HG02840 (cell line): ENCODE measurements at regions not wholly inside any gene's neighbourhood (a gene's known extent, or its start where the extent isn't known, plus 50 kb on each side); places are given as distances from the start of the nearest gene placed in this dataset.

Source experiments
- ATAC-seq: cut with Tn5 transposase; IDR thresholded peaks from one replicate; pipeline ENCODE4 v1.9.1; 2021; ENCODE audit warnings: mild to moderate bottlenecking, moderate library complexity, moderate number of reproducible peaks; ENCODE audit not compliant: unreplicated experiment, low FRiP score

DNA sequence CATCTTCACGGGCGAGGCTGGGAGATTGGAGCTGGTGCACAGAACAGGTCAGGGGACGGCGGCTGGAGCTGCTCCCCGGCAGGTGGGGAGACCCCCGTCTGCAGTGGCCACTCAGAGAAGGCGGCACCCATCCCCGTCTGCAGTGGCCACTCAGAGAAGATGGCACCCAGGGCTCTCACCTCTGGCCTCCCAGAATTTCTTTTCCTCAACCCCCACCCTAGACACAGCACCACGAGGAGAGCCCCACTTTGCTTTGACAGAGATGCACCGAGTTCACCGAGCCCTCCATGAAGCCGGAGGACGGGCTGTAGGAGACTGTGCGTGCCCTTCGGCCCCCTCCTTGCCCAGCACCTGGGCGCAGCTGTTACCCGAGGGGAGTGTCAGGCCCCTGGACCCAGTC lies 201.6 kb upstream of the SALL3 start:
- ATAC-seq: no peak

DNA sequence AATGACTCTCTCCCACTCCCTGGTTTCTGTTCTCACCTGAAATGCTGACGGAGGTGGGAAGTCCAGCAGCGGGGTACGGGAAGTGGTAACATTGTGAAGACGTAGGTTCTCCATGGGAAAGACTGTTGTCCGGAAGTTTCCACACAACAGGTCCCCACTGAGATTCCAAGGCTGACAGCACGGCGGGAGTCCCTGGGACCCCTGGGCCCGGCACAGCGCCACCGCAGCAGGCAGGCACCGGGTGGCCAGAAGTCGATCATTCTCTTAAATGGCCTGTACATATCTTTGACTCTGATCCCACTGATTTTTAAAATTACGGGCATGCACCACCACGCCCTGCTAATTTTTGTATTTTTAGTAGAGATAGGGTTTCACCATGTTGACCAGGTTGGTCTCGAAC lies 201.0 kb upstream of the SALL3 start:
- no peak for ATAC-seq

DNA sequence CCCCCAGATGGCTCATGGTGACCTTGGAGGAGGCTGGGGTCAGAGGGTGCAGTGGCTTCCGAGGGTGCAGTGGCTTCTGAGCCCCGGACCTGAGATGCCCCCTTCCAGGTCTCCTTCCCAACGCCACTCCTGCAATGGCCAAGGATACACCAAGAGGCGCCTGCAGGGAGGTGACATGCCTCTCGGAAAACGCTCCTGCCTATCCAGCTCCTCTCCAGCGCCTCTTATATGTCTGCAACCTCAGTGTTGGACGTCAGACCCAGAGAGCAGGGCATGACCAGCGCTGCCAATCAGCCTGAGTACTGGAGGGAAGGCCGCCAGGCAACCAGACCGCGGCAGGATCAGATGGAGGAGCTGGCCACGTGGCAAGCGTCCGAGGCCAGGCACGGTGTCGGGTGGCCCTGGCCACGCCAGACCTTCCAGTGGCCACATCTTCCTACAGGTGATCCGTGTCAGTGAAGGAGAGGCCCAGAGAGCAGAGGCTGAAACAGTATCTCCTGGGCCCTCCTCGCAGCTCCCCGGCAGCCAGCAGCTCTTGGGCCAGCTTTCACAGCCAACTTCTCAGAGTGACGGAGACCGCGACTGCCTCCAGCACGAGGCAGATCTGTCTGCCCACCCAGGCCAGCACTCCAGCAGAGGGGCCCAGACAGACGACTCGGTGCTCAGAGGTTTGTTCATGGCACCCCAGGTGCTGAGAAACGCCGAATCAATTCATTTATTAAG lies 199.5 kb upstream of the SALL3 start:
- no peak for ATAC-seq

DNA sequence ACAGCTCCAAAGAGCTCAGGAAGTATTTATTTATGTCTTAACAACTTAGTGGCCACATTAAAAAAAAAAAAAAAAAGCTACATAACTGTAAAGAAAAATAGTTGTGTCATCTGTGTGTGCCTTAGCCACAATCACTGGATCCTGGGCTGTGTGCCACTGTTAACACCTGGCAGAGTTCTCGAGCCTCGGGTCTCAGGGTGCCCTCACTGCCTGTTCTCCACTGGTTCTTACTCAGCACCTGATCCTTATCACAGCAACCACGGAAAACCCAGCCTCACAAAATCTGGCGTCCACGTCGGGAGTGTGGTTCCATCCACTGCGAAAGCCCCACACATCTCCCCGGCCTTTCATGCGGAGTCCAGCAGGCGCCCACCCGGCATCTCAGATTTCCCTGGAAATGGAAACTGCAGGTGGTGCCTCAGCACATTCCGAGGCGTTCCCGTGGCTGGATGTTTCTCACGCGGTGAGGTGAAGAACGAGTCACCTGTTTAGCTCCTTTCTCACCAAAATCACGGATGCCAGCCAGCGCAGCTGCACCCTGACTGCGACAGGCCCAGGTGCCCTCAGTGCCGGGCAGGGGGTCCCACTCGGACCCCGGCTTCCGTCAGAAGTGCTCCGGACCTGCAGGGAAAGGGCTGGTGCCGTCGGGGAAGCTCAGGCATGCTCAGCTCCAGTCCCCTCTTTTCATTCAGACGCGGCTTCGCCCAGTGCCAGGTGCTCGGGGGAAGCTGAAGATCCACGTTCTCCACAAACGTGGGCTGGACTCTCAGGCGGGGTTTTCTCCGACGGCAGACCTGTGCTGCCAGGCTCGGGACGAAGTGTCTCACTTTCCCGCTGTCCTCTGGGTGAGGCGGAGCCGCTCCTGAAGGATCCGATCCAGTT lies 198.7 kb upstream of the SALL3 start:
- ATAC-seq: no peak

DNA sequence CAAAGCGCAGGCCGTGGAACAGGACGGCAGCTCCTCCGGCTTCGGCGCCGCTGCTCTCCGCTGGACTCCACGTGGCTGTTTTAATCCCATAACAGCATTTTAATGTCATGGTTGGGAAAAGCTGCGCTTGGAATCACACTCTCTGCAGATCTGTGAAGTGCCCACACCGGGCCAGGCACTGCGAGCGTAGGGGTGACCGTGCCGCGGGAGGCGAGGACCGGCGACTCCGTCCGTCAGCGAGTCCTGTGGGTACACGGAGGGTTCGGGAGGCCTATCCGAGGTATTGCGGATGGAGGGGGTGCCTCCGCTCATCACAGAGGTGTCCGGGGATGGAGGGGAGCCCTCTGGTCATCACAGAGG lies 198.0 kb upstream of the SALL3 start:
- no peak for ATAC-seq

DNA sequence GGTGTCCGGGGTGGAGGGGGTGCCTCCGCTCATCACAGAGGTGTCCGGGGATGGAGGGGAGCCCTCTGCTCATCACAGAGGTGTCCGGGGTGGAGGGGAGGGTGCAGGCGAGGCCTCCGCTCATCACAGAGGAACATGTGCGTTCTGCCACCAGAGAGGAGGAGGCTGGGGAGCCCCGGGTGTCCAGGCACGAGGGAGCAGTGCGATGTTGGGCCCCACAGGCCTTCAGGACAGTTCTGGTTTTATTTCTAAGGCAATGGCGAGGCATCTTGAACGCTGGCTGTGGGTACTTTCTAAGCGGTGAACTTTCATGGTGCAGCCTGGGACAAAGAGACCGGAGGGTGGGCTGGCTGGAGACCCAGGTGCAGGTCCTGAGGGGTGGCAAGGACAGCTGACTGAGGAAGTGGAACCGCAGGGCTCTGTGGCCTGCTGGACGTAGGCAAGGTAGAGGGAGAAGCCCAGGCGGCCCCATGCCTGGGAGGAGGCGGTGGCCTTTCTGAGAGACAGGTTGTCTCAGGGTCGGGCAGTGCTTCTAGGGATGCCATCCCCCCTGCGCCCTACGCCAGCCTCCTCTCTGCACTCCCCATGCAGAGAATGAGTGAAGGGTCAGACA lies 196.6 kb upstream of the SALL3 start:
- ATAC-seq: no peak

DNA sequence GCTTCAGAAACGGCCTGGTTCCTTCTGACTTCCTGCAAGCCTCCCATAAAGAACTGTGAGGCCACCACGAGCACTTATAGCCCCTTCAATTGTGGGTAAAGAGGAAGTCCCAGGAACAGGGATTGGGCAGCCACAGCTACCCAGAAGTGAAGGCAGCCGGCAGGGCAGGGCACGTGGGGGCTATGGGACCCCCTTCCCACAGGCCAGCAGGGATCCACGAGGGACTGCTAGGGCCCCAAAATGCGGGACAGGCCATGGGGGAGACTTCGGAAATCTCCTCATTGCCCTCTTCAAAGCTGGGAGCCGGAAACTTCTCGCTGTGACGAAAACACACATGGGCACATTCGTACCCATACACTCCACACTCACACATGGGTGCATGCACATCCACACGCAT lies 196.1 kb upstream of the SALL3 start:
- ATAC-seq: no peak

DNA sequence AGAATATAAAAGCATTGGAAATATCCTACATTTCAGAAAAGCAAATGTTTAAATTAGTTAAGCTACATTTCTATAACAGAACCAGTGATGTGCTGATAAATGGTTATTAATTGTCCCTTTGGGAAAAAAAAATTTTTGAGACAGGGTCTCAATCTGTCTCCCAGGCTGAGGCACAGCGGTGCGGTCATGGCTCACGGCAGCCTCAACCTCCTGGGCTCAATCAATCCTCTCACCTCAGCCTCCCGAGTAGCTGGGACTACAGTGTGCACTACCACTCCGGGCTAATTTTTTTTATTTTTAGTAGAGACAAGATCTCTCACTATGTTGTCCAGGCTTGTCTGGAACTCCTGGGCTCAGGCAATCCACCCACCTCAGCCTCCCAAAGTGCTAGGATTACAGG lies 194.8 kb upstream of the SALL3 start:
- ATAC-seq: no peak

DNA sequence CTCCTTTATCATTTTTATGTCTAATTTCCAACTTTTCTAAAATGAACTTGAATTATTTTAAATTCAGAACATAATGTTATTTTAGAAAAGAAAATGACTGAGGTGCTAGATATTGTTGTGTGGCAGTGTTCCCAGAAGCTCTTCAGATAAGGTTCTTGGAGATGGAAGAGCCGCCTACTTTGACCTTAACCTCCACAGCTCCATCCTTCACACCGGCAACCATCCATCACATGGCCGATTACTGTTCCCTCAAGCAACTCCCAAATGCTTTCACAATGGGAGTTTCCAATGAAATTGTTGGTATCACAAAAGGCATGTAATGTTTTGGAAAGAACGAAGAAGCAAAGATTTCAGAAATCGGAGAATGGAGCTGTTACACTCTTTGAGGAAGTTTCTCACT lies 193.9 kb upstream of the SALL3 start:
- ATAC-seq: no peak

DNA sequence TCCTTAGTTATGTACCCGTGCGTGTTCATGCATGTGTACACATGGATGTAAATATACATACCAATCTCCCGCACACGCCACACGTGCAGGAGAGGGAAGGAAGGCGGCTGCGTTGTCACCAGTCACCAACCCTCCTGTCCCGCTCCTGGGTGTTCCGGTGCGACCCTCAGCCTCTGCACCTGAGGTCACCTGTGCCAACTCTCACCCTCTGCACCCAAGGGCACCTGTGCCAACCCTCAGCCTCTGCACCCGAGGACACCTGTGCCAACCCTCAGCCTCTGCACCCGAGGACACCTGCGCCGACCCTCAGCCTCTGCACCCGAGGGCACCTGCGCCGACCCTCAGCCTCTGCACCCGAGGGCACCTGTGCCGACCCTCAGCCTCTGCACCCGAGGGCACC lies 192.8 kb upstream of the SALL3 start:
- no peak for ATAC-seq

DNA sequence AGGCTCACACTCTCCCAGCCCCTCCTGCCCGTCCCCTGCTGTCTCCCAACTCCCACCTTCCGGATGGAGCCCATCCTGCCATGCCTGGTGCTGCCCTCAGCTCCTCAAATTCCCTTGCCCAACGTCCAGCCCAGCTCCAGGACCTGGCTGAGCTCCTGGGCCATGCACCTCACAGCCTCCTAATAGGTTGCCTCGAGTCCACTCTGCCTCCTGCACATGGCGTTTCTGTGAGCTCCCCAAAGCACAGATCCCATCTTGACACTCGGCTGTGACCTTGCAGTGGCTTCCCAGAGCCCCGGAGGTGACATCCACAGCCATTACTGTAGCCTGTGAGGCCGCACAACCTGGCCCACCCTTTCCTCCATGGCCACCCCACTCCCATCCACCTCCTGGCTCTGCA lies 191.9 kb upstream of the SALL3 start:
- no peak for ATAC-seq

DNA sequence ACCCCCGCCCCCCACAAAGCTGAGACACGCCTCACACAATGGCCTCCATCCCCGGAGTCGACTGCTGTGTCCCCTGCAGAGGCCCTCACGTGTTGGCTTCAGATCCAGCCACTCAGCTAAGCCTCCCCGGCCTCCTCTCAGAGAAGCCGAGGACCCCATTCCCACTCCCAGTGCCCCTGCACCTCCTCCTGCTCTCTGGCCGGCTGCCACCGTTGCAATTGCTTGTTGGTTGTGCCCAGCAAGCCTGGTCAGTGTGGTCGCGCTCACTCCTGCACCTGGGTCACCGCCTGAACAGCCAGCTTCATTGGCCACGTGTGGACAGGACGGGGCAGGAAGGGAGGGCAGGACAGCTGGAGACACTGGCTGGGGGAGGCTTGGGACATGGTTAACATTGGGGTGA lies 191.5 kb upstream of the SALL3 start:
- ATAC-seq: no peak

DNA sequence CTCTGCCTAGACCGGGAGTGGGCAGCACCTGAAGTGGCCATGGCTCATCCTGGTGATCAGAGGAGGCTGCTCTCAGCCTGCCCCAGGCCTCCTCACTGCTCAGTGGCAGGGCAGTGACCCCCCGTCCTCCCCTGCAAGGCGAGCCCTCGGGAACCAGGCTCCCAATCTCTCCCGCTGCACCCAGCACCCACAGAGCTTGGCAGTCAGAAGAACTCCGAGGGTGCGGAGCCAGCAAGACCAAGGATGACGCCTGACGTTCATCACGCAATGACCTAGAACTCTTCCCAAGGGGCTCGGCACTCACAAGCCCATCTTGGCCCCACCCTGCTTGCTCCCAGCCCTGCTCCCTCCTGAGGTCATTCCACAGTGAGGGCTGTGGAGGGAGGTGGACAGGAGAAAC lies 189.8 kb upstream of the SALL3 start:
- ATAC-seq: no peak

DNA sequence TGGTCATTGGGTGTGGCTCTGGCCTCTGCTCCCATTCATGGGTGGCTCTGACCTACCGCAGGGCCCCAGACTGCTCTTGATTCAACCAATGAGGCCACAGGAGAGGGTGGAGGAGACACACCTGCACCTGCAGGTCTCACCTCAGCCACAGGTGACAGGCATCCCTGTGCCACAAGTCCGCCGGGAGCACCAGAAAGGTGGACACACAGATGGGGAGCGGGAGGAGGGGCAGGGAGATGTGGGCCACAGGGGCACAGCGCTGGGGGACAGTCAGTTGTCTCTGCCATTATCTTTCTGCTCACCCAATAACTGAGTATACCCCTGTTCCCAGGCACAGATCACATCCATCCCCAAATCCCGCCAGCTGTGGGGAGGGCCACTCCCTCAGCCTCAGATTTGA lies 189.1 kb upstream of the SALL3 start:
- no peak for ATAC-seq

DNA sequence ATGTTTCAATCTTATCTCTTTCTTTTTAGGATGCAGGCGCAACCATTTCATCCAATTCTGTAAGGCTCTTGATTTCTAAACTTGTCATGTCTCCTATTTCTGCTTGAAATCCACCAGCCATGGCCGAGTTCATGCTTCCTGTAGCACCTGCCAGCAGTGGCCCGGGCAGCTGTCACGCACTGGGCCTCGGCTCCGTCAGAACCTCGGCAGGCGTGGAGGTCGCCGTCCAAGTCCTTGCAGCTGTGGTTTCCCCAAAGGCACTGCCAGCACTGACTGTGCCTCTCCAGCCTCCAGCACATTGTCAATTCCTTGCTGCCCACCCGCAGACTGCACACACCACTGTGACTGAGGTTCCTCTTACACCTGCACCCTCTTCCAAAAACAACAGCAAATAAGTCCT lies 188.7 kb upstream of the SALL3 start:
- ATAC-seq: no peak

DNA sequence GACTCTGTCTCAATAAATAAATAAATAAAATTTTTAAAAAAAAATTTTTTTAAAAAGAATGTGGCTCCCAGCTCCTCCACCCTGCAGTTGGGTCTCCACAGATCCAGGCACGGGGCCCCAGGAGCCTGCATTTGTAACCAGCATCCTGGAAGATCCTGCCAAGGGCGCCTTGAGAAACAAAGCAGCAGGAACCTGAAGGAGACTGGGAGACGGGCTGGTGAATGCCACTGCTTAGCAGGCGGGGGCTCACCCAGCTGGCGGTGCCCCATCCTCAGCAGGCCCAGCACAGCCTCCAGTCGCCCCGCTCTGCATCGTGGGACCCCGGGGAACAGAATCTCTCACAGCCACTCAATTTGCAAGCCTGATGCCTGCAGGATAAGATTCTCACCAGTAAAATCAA lies 187.5 kb upstream of the SALL3 start:
- no peak for ATAC-seq

DNA sequence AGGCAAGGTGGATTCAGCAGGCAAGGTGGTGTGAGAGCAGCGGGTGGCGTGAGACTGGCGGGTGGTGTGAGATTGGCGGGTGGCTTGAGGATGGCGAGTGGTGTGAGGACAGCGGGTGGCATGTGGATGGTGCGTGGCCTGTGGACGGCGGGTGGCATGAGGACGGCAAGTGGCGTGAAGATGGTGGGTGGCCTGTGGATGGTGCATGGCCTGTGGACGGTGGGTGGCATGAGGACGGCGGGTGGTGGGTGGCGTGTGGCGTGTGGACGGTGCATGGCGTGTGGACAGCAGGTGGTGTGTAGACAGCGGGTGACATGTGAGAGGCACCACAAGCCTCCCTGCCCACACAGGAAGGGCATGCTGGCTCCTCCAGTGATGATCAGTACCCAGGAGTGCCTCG lies 186.9 kb upstream of the SALL3 start:
- ATAC-seq: no peak

DNA sequence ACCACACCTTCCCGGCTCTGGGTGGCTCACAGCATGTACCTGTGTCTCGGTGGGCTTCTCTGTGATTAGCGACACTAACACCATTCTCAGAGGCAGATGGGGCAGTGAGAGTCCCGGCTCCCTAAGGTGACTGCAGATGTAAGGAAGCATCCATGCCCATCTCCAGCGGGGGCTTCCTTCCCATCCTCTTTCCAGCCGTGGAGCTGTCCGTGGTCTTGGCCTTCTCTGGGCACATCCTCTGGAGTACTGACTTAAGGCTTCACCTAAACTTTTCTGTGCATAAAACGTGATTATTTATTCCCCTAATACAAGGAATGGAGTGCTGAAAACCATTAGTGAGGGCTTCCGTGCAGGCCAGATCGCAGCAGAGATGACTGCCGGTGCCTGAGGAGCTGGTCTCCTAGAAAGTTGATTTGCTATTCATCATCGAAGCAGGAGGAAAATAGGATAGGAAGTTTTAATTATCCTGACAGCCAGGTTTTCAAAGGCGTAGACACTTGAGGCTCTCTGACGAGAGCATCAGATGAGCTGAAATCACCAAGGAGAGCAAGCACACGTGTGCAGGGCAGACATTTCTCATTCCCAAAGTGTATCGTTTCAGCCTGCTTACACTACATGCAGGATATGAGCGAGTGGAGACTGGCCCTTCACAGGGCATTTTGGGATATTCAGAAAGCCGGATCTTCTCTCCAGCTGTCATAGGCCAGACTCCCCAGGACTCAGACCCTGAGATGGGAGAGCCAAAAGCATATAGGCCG lies 186.1 kb upstream of the SALL3 start:
- no peak for ATAC-seq

DNA sequence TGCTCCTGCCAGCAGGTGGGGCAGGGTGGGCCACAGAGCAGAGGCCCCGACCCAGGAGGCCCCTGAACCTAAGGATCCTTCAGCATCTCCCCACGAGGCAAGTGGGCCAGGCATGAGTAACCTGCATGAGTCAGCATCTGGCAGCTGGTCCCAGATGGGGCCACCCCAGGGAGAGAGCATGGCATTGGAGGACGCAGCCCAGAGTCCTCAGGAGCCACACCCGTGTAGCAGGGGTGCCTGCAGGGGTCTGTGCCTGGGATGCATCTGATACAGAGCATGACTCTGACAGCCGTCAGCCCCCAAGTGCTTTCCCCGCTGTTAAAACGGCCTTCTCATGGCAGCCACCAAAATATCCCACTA lies 185.6 kb upstream of the SALL3 start:
- ATAC-seq: no peak

DNA sequence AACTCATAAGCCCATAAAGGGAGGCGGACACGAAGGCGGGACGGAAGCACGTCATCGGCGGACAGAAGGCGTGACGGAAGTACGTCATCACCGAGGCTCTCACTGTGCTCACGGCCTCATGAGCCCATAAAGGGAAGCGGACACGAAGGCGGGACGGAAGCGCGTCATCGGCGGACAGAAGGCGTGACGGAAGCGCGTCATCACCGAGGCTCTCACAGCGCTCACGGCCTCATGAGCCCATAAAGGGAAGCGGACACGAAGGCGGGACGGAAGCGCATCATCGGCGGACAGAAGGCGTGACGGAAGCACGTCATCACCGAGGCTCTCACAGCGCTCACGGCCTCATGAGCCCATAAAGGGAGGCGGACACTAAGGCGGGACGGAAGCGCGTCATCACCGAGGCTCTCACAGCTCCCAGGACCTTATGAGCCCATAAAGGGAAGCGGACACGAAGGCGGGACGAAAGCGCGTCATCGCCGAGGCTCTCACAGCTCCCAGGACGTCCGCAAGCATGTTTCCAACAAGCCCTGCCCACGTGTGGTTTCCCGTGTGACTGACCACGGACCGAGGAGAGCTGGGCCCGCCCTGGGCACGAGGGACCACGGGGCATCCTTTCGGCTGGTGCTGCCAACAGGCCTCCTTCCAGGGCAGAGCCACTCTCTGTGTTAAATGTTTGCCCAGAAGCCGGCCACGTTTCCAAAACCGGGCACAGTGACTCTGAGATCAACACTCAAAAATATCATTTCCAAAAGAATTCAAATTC lies 182.7 kb upstream of the SALL3 start:
- ATAC-seq: no peak
